Loucy (cell line): ENCODE measurements at regions not wholly inside any gene's neighbourhood (a gene's known extent, or its start where the extent isn't known, plus 50 kb on each side); places are given as distances from the start of the nearest gene placed in this dataset.

Experiments used
- EZH2phosphoT487 ChIP-seq: fragments of 200-600 bp; IDR thresholded peaks from 2 replicates; pipeline ENCODE4 v1.6.1; 2018; ENCODE audit warnings: antibody characterized with exemption, mild to moderate bottlenecking, moderate library complexity, borderline replicate concordance
- TF ChIP-seq, protein P1 (sequence below): fragments of 200-600 bp; sonication (generic); conservative IDR thresholded peaks from 2 replicates; pipeline ENCODE4 v1.5.1; 2014; ENCODE audit warnings: mild to moderate bottlenecking, antibody characterized with exemption, low read length

DNA sequence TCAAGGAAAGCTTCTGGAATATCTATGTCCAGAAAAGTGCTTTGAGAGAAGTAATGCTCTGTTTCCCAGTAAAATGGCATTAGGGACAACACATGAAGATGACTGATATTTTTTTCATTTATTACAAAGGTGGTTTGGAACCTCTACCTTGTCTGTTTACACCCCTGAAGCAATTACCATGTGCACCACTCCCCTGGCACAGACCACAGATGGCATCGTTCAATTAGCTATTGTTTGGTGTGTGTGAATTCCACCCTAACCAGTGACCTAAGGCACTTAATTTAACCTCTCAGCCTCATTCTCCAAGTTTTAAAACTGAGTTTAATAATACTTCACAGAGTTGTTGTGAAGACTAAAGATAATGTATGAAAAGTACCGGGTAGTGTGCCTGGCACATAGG, 127.6 kb upstream of the BMAL1 start:
- TF ChIP-seq, protein P1, sequence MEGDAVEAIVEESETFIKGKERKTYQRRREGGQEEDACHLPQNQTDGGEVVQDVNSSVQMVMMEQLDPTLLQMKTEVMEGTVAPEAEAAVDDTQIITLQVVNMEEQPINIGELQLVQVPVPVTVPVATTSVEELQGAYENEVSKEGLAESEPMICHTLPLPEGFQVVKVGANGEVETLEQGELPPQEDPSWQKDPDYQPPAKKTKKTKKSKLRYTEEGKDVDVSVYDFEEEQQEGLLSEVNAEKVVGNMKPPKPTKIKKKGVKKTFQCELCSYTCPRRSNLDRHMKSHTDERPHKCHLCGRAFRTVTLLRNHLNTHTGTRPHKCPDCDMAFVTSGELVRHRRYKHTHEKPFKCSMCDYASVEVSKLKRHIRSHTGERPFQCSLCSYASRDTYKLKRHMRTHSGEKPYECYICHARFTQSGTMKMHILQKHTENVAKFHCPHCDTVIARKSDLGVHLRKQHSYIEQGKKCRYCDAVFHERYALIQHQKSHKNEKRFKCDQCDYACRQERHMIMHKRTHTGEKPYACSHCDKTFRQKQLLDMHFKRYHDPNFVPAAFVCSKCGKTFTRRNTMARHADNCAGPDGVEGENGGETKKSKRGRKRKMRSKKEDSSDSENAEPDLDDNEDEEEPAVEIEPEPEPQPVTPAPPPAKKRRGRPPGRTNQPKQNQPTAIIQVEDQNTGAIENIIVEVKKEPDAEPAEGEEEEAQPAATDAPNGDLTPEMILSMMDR, result no peak
- no peak for TF ChIP-seq EZH2phosphoT487
